ENCODE measurements at regions not wholly inside any gene's neighbourhood (a gene's known extent, or its start where the extent isn't known, plus 50 kb on each side); places are given as distances from the start of the nearest gene placed in this dataset.

GRCh38 chr11:105321696-105322095, 182.1 kb upstream of the CARD18 start:
- in situ Hi-C loops (cut with MboI): no loop called here
- TF ChIP-seq, protein P1, sequence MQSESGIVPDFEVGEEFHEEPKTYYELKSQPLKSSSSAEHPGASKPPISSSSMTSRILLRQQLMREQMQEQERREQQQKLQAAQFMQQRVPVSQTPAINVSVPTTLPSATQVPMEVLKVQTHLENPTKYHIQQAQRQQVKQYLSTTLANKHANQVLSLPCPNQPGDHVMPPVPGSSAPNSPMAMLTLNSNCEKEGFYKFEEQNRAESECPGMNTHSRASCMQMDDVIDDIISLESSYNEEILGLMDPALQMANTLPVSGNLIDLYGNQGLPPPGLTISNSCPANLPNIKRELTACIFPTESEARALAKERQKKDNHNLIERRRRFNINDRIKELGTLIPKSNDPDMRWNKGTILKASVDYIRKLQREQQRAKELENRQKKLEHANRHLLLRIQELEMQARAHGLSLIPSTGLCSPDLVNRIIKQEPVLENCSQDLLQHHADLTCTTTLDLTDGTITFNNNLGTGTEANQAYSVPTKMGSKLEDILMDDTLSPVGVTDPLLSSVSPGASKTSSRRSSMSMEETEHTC (IDR thresholded peaks at IDR 0.05): no peak
- no peak for TF ChIP-seq FIP1L1 (IDR thresholded peaks at IDR 0.05; ENCODE audit: low read depth, low read length, poor library complexity, severe bottlenecking)
- no peak for TF ChIP-seq CEBPZ (IDR thresholded peaks at IDR 0.05; ENCODE audit: borderline replicate concordance, low read depth, low read length)
- no peak for TF ChIP-seq TAF15 (IDR thresholded peaks at IDR 0.05; ENCODE audit: low read depth, low read length)
- no peak for TF ChIP-seq ZKSCAN3 (CRISPR knock-in tag; IDR thresholded peaks at IDR 0.05)
- no peak for TF ChIP-seq ZBTB8A (IDR thresholded peaks at IDR 0.05; ENCODE audit: partially characterized antibody)
- no peak for TF ChIP-seq SETDB1 (IDR thresholded peaks at IDR 0.05; ENCODE audit: low read length)
- TF ChIP-seq, protein P2, sequence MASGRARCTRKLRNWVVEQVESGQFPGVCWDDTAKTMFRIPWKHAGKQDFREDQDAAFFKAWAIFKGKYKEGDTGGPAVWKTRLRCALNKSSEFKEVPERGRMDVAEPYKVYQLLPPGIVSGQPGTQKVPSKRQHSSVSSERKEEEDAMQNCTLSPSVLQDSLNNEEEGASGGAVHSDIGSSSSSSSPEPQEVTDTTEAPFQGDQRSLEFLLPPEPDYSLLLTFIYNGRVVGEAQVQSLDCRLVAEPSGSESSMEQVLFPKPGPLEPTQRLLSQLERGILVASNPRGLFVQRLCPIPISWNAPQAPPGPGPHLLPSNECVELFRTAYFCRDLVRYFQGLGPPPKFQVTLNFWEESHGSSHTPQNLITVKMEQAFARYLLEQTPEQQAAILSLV (tag; IDR thresholded peaks at IDR 0.05): no peak
- TF ChIP-seq, protein P3, sequence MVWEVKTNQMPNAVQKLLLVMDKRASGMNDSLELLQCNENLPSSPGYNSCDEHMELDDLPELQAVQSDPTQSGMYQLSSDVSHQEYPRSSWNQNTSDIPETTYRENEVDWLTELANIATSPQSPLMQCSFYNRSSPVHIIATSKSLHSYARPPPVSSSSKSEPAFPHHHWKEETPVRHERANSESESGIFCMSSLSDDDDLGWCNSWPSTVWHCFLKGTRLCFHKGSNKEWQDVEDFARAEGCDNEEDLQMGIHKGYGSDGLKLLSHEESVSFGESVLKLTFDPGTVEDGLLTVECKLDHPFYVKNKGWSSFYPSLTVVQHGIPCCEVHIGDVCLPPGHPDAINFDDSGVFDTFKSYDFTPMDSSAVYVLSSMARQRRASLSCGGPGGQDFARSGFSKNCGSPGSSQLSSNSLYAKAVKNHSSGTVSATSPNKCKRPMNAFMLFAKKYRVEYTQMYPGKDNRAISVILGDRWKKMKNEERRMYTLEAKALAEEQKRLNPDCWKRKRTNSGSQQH (CRISPR knock-in tag; IDR thresholded peaks at IDR 0.05): no peak
- no peak for TF ChIP-seq NFIX (CRISPR knock-in tag; IDR thresholded peaks at IDR 0.05; ENCODE audit: low read depth)

More at GRCh38 chr11:105321696-105322095, 182.1 kb upstream of the CARD18 start:
- no peaks in the 10 kb centered on the region for H3K36me3 ChIP-seq (ENCODE audit: control insufficient read depth, insufficient read depth, low read length)
- ATAC-seq: no peak
- no peaks in the 10 kb centered on the region for H4K20me1 ChIP-seq (replicated peaks; ENCODE audit: control insufficient read depth, insufficient read depth, low read length)
- no peak overlapping the region for H3K9ac ChIP-seq (ENCODE audit: insufficient read depth in 1 of 2, low read depth in 2 of 2, low read length in 2 of 2)
- H3K79me2 ChIP-seq (ENCODE audit: control insufficient read depth, insufficient read depth, low read length): no peaks in the 10 kb centered on the region
- CTCF ChIA-PET (ENCODE audit: low intra/inter-chr PET ratio): no interaction called here
- H3K4me2 ChIP-seq (ENCODE audit: insufficient read depth, low read length): no peak overlapping the region
- H2AFZ ChIP-seq (ENCODE audit: low read depth, low read length): no peak overlapping the region
- no peaks in the 10 kb centered on the region for H3K9me1 ChIP-seq (ENCODE audit: control insufficient read depth, insufficient read depth, low read length)
- H3K27ac ChIP-seq (ENCODE audit: extremely low read depth, low read depth, low read length): no peak overlapping the region
- POLR2A ChIA-PET: no interaction called here
- H3K4me3 ChIP-seq: no peak overlapping the region
- intact Hi-C loops (cut with micrococcal nuclease): no loop called here
- FAIRE-seq: no peak
- no peaks in the 10 kb centered on the region for H3K27me3 ChIP-seq (ENCODE audit: control insufficient read depth in 2 of 2, insufficient read depth in 2 of 2, low read length in 2 of 2)
- no TSS peak for BruUV-seq (replicated peaks)
- H3K4me1 ChIP-seq (replicated peaks in 1 of 2; ENCODE audit: control insufficient read depth in 2 of 2, insufficient read depth in 2 of 2, low read length in 2 of 2): no peaks in the 10 kb centered on the region
- no peaks in the 10 kb centered on the region for H3K9me3 ChIP-seq (replicated peaks; ENCODE audit: control insufficient read depth, insufficient read depth, low read depth, low read length)
- no peak for DNase-seq (ENCODE audit: extremely low read depth in 1 of 4, low spot score in 3 of 4)
- 23% methylated on average over 2 of the region's 2 CpGs for WGBS (ENCODE audit: insufficient coverage, low coverage, missing lambda C conversion rate)
